ENCODE measurements at regions not wholly inside any gene's neighbourhood (a gene's known extent, or its start where the extent isn't known, plus 50 kb on each side); places are given as distances from the start of the nearest gene placed in this dataset.

- 37 to 72% (median 57%) methylated on average over 1 of the region's 1 CpG for WGBS, 3 donors
- Histone ChIP-seq H3K27ac (ENCODE audit: low read depth in 1 of 3, low read length in 2 of 3) (no peak overlapping the region), H3K4me1 (ENCODE audit: control insufficient read depth in 3 of 3, insufficient read depth in 2 of 3, low read depth in 1 of 3, low read length in 2 of 3) (no peaks in the 10 kb centered on the region), H3K9me3 (ENCODE audit: control insufficient read depth in 2 of 2, insufficient read depth in 1 of 2, low read depth in 1 of 2, low read length in 1 of 2) (no peaks in the 10 kb centered on the region), H3K36me3 (ENCODE audit: control insufficient read depth in 3 of 3, insufficient read depth in 2 of 3, low read depth in 1 of 3, low read length in 3 of 3) (no peaks in the 10 kb centered on the region), H3K27me3 (ENCODE audit: control insufficient read depth in 3 of 3, insufficient read depth in 3 of 3, low read length in 3 of 3) (no peaks in the 10 kb centered on the region), H3K4me3 (ENCODE audit: low read depth in 1 of 3, low read length in 3 of 3) (no peak overlapping the region)
- DNase-seq (no peak), FAIRE-seq (no peak)
Observed at GRCh38 chr5:24281818-24282217, 363.0 kb downstream of the CDH10 start.

- Histone ChIP-seq H3K27ac (ENCODE audit: low read depth in 1 of 3, low read length in 2 of 3) (no peak overlapping the region), H3K9me3 (ENCODE audit: control insufficient read depth in 2 of 2, insufficient read depth in 1 of 2, low read depth in 1 of 2, low read length in 1 of 2) (no peaks in the 10 kb centered on the region), H3K36me3 (ENCODE audit: control insufficient read depth in 3 of 3, insufficient read depth in 2 of 3, low read depth in 1 of 3, low read length in 3 of 3) (no peaks in the 10 kb centered on the region), H3K4me3 (ENCODE audit: low read depth in 1 of 3, low read length in 3 of 3) (no peak overlapping the region), H3K4me1 (ENCODE audit: control insufficient read depth in 3 of 3, insufficient read depth in 2 of 3, low read depth in 1 of 3, low read length in 2 of 3) (no peaks in the 10 kb centered on the region), H3K27me3 (ENCODE audit: control insufficient read depth in 3 of 3, insufficient read depth in 3 of 3, low read length in 3 of 3) (no peaks in the 10 kb centered on the region)
- DNase-seq (no peak), FAIRE-seq (no peak)
- 54 to 73% (median 57%) methylated on average over 2 of the region's 2 CpGs for WGBS, 3 donors
Observed at GRCh38 chr5:24289582-24290335, 355.0 kb downstream of the CDH10 start.

GRCh38 chr5:24290536-24290935, 354.2 kb downstream of the CDH10 start:
- Histone ChIP-seq H3K27me3 (ENCODE audit: control insufficient read depth in 3 of 3, insufficient read depth in 3 of 3, low read length in 3 of 3) (no peaks in the 10 kb centered on the region), H3K9me3 (ENCODE audit: control insufficient read depth in 2 of 2, insufficient read depth in 1 of 2, low read depth in 1 of 2, low read length in 1 of 2) (no peaks in the 10 kb centered on the region), H3K4me1 (ENCODE audit: control insufficient read depth in 3 of 3, insufficient read depth in 2 of 3, low read depth in 1 of 3, low read length in 2 of 3) (no peaks in the 10 kb centered on the region), H3K36me3 (ENCODE audit: control insufficient read depth in 3 of 3, insufficient read depth in 2 of 3, low read depth in 1 of 3, low read length in 3 of 3) (no peaks in the 10 kb centered on the region), H3K4me3 (ENCODE audit: low read depth in 1 of 3, low read length in 3 of 3) (no peak overlapping the region), H3K27ac (ENCODE audit: low read depth in 1 of 3, low read length in 2 of 3) (no peak overlapping the region)
- WGBS, 3 donors = 79 to 94% (median 85%) methylated on average over 1 of the region's 1 CpG
- FAIRE-seq = no peak
- DNase-seq = no peak

GRCh38 chr5:24291916-24292315, 352.9 kb downstream of the CDH10 start:
- H3K9me3 ChIP-seq (ENCODE audit: control insufficient read depth in 2 of 2, insufficient read depth in 1 of 2, low read depth in 1 of 2, low read length in 1 of 2) = no peaks in the 10 kb centered on the region
- FAIRE-seq (no peak), DNase-seq (no peak)
- no peaks in the 10 kb centered on the region for H3K4me1 ChIP-seq (ENCODE audit: control insufficient read depth in 3 of 3, insufficient read depth in 2 of 3, low read depth in 1 of 3, low read length in 2 of 3)
- no peak overlapping the region for H3K4me3 ChIP-seq (ENCODE audit: low read depth in 1 of 3, low read length in 3 of 3)
- WGBS, 3 donors = 49 to 69% (median 52%) methylated on average over 2 of the region's 2 CpGs
- no peaks in the 10 kb centered on the region for H3K36me3 ChIP-seq (ENCODE audit: control insufficient read depth in 3 of 3, insufficient read depth in 2 of 3, low read depth in 1 of 3, low read length in 3 of 3)
- H3K27ac ChIP-seq (ENCODE audit: low read depth in 1 of 3, low read length in 2 of 3) = no peak overlapping the region
- no peaks in the 10 kb centered on the region for H3K27me3 ChIP-seq (ENCODE audit: control insufficient read depth in 3 of 3, insufficient read depth in 3 of 3, low read length in 3 of 3)

- no peak overlapping the region for H3K4me3 ChIP-seq (ENCODE audit: low read depth in 1 of 3, low read length in 3 of 3)
- H3K27ac ChIP-seq (ENCODE audit: low read depth in 1 of 3, low read length in 2 of 3) = no peak overlapping the region
- 60 to 72% (median 62%) methylated on average over 4 of the region's 4 CpGs for WGBS, 3 donors
- no peaks in the 10 kb centered on the region for H3K36me3 ChIP-seq (ENCODE audit: control insufficient read depth in 3 of 3, insufficient read depth in 2 of 3, low read depth in 1 of 3, low read length in 3 of 3)
- H3K4me1 ChIP-seq (ENCODE audit: control insufficient read depth in 3 of 3, insufficient read depth in 2 of 3, low read depth in 1 of 3, low read length in 2 of 3) = no peaks in the 10 kb centered on the region
- DNase-seq = no peak
- no peaks in the 10 kb centered on the region for H3K27me3 ChIP-seq (ENCODE audit: control insufficient read depth in 3 of 3, insufficient read depth in 3 of 3, low read length in 3 of 3)
- no peak for FAIRE-seq
- H3K9me3 ChIP-seq (ENCODE audit: control insufficient read depth in 2 of 2, insufficient read depth in 1 of 2, low read depth in 1 of 2, low read length in 1 of 2) = no peaks in the 10 kb centered on the region
Observed at GRCh38 chr5:24294333-24294732, 350.4 kb downstream of the CDH10 start.

GRCh38 chr5:24314106-24314505, 330.7 kb downstream of the CDH10 start:
- DNase-seq = no peak
- no peak for FAIRE-seq
- Histone ChIP-seq H3K4me1 (ENCODE audit: control insufficient read depth in 3 of 3, insufficient read depth in 2 of 3, low read depth in 1 of 3, low read length in 2 of 3) (no peaks in the 10 kb centered on the region), H3K4me3 (ENCODE audit: low read depth in 1 of 3, low read length in 3 of 3) (no peak overlapping the region), H3K27me3 (ENCODE audit: control insufficient read depth in 3 of 3, insufficient read depth in 3 of 3, low read length in 3 of 3) (no peaks in the 10 kb centered on the region), H3K27ac (ENCODE audit: low read depth in 1 of 3, low read length in 2 of 3) (no peak overlapping the region), H3K36me3 (ENCODE audit: control insufficient read depth in 3 of 3, insufficient read depth in 2 of 3, low read depth in 1 of 3, low read length in 3 of 3) (no peaks in the 10 kb centered on the region), H3K9me3 (ENCODE audit: control insufficient read depth in 2 of 2, insufficient read depth in 1 of 2, low read depth in 1 of 2, low read length in 1 of 2) (peaks cover 0 to 21% of the 10 kb centered on the region in 2 donors)
- 92 to 95% (median 94%) methylated on average over 18 to 19 of the region's 19 CpGs for WGBS, 3 donors

GRCh38 chr5:24320643-24321042, 324.1 kb downstream of the CDH10 start:
- no peak for FAIRE-seq
- Histone ChIP-seq H3K27ac (ENCODE audit: low read depth in 1 of 3, low read length in 2 of 3) (no peak overlapping the region), H3K36me3 (ENCODE audit: control insufficient read depth in 3 of 3, insufficient read depth in 2 of 3, low read depth in 1 of 3, low read length in 3 of 3) (no peaks in the 10 kb centered on the region), H3K9me3 (ENCODE audit: control insufficient read depth in 2 of 2, insufficient read depth in 1 of 2, low read depth in 1 of 2, low read length in 1 of 2) (peaks cover 0 to 5% of the 10 kb centered on the region in 2 donors), H3K27me3 (ENCODE audit: control insufficient read depth in 3 of 3, insufficient read depth in 3 of 3, low read length in 3 of 3) (no peaks in the 10 kb centered on the region), H3K4me3 (ENCODE audit: low read depth in 1 of 3, low read length in 3 of 3) (no peak overlapping the region), H3K4me1 (ENCODE audit: control insufficient read depth in 3 of 3, insufficient read depth in 2 of 3, low read depth in 1 of 3, low read length in 2 of 3) (no peaks in the 10 kb centered on the region)
- DNase-seq = no peak
- 78 to 84% (median 81%) methylated on average over 3 of the region's 3 CpGs for WGBS, 3 donors

GRCh38 chr5:24325306-24325832, 319.4 kb downstream of the CDH10 start:
- H3K36me3 ChIP-seq (ENCODE audit: control insufficient read depth in 3 of 3, insufficient read depth in 2 of 3, low read depth in 1 of 3, low read length in 3 of 3) = no peaks in the 10 kb centered on the region
- WGBS, 3 donors = 59 to 80% (median 65%) methylated on average over 1 of the region's 1 CpG
- no peaks in the 10 kb centered on the region for H3K27me3 ChIP-seq (ENCODE audit: control insufficient read depth in 3 of 3, insufficient read depth in 3 of 3, low read length in 3 of 3)
- no peak overlapping the region for H3K4me3 ChIP-seq (ENCODE audit: low read depth in 1 of 3, low read length in 3 of 3)
- H3K4me1 ChIP-seq (ENCODE audit: control insufficient read depth in 3 of 3, insufficient read depth in 2 of 3, low read depth in 1 of 3, low read length in 2 of 3) = no peaks in the 10 kb centered on the region
- no peak for FAIRE-seq
- no peak for DNase-seq
- no peaks in the 10 kb centered on the region for H3K9me3 ChIP-seq (ENCODE audit: control insufficient read depth in 2 of 2, insufficient read depth in 1 of 2, low read depth in 1 of 2, low read length in 1 of 2)
- H3K27ac ChIP-seq (ENCODE audit: low read depth in 1 of 3, low read length in 2 of 3) = no peak overlapping the region

GRCh38 chr5:24331531-24331930, 313.2 kb downstream of the CDH10 start:
- Histone ChIP-seq H3K36me3 (ENCODE audit: control insufficient read depth in 3 of 3, insufficient read depth in 2 of 3, low read depth in 1 of 3, low read length in 3 of 3) (no peaks in the 10 kb centered on the region), H3K27ac (ENCODE audit: low read depth in 1 of 3, low read length in 2 of 3) (no peak overlapping the region), H3K9me3 (ENCODE audit: control insufficient read depth in 2 of 2, insufficient read depth in 1 of 2, low read depth in 1 of 2, low read length in 1 of 2) (no peaks in the 10 kb centered on the region), H3K27me3 (ENCODE audit: control insufficient read depth in 3 of 3, insufficient read depth in 3 of 3, low read length in 3 of 3) (no peaks in the 10 kb centered on the region), H3K4me1 (ENCODE audit: control insufficient read depth in 3 of 3, insufficient read depth in 2 of 3, low read depth in 1 of 3, low read length in 2 of 3) (no peaks in the 10 kb centered on the region), H3K4me3 (ENCODE audit: low read depth in 1 of 3, low read length in 3 of 3) (no peak overlapping the region)
- FAIRE-seq = no peak
- no peak for DNase-seq

All from small intestine (tissue), 7 donors.